ENCODE measurements at regions not wholly inside any gene's neighbourhood (a gene's known extent, or its start where the extent isn't known, plus 50 kb on each side); places are given as distances from the start of the nearest gene placed in this dataset.

DNA sequence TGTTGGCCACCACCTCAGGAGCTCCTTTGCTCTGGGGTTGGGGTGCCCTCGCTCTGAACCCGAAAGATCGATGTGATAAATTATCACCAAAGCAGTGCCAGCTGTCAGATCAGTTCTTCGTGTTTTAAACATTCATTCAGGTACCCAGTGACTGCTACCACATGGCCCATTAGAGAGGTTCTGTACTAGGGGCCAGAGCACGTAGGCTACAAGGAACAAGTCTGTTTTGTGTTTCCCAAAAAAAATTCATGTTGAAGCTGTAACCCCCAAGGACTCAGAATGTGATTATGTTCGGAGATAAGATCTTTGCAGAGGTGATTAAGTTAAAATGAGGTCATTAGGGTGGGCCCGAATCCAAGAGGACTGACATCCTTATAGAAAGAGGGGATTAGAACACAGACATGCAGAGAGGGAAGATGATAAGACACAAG, 526.9 kb downstream of the NPHP4 start:
- WGBS, 3 donors, result 36 to 58% (median 55%) methylated on average over 7 of the region's 7 CpGs
- no peak overlapping the region for H3K27ac ChIP-seq (ENCODE audit: low read depth, low read length)

DNA sequence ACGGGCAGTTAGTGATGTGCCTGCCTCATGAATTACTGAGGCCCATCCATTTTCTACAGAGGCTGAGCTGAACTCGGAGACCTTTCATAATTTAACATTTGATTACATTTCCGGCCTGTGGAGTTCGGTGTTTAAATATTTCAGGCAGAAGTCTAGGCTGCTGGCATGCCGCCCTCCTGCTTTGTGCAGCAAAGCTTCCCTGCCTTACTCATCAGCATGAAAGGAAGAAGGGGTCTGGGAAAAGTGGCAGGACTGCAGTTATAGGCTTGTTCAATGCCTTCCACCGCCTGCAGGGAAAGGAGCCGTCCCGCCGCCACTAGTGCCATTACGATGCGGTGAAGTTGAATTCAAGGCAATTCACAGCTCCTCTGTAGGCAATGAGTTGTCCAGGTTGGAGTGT, 527.9 kb downstream of the NPHP4 start:
- 75 to 81% (median 77%) methylated on average over 11 of the region's 11 CpGs for WGBS, 3 donors
- H3K27ac ChIP-seq (ENCODE audit: low read depth, low read length), result no peak overlapping the region

DNA sequence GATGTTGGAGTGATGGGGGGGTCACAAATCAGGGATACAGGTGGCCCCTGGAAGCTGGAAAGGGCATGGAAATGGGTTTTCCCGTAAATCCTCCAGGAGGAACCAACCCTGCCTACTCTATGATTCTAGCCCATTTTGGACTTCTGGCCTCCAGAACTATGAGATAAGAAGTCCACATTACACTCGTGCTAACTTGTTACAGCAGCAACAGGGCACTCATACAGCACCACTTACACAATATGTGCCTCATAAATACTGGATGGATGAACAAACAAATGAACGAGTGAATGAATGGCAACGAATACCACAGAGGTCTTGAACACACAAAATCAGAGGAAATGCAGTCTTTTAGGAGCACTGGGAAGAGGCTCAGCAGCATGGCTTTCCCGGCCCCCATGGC, 531.3 kb downstream of the NPHP4 start:
- WGBS, 3 donors, result 85 to 88% (median 87%) methylated on average over 5 of the region's 5 CpGs

DNA sequence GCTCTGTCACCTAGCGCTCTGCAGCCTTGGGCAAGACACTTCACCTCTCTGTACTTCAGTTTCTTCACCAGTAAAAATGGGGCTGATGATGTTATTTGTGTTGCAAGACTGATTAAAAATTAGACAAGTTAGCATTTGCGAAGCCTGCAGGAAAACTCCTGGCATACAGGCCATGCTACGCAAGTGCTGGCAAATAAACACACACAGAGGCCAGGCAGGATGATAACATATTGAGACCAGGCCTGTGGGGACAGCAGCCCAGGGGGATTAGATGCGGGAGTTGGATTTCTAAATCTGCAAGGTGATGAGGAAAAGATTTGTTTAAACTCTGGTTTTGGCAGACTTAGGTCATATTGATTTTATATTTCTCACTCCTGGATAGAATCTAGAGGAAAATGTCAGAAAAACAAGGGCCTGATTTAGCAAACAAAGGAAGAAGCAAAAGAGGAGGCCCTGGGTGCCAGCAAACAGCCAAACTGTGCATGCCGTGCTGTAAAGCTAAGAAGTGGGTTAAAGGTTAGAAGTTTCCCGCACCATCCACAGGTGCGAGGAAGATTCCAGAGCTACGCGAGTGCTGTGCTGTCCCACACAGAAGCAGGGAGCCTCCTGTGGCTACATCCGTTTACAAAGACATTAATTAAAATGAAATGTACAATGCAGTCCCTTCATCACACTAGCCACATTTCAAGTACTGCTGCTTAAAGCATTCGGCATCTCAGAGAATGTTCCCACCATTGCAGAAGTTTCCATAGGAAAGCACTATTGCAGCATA, 532.2 kb downstream of the NPHP4 start:
- 36 to 76% (median 71%) methylated on average over 11 of the region's 11 CpGs for WGBS, 3 donors
- no peak overlapping the region for H3K27ac ChIP-seq (ENCODE audit: low read depth, low read length)

More for the DNA sequence above, 531.3 kb downstream of the NPHP4 start:
- H3K27ac ChIP-seq (ENCODE audit: low read depth, low read length), result no peak overlapping the region

DNA sequence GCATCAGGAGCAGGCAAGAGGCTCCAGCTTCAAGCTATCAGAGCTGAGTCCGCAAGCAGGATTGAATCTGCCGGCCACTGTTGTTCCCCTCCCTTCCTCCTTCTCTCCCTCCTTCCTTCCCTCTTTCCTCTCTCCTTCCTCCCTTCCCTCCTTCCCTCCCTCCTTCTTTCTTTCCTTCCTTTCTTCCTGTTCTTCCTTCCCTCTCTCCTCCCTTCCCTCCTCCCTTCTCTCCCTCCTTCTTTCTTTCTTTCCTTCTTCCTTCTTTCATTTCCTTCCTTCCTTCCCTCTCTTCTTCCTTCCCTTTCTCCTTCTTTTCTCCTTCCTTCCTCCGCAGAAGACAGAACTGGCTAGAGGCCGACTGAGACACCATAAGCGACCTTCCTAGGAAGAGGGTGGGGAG, 534.0 kb downstream of the NPHP4 start:
- H3K27ac ChIP-seq (ENCODE audit: low read depth, low read length), result no peak overlapping the region
- 69 to 75% (median 75%) methylated on average over 5 of the region's 5 CpGs for WGBS, 3 donors

DNA sequence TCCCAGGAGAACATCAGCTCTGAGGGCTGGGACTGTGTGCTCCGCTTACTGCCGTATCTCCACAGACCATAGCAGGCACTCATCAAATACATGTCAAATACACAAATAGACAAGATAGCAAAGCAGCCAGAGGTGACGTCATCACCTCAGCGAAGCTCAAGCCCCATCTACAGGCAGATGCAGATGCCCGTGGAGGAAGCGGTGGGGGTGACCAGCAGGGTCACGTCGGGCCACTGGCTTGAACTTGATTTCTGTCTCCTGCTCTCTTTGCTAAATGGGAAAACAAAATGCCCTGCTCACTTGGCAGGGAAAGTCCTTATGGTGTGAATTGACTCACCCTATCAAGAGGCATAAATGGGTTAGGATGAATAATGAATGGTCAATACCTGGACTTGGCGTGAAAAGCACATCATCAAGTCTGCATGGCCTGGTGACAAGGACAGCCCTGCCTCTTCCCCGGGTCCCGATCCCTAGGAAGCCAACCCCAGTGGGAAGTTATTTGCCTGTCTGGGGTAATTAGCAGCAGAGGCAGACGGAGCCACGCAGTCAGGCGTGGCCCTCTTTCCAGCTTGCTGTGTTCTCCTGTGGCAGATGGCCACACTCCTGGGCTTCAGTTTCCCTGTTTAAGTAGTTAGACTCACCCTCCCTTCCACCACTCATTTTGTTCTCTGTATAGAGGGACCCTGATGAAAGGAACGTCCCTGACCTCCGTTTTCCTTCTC, 536.0 kb downstream of the NPHP4 start:
- no peak overlapping the region for H3K27ac ChIP-seq (ENCODE audit: low read depth, low read length)
- WGBS, 3 donors, result 20 to 56% (median 53%) methylated on average over 16 of the region's 16 CpGs

DNA sequence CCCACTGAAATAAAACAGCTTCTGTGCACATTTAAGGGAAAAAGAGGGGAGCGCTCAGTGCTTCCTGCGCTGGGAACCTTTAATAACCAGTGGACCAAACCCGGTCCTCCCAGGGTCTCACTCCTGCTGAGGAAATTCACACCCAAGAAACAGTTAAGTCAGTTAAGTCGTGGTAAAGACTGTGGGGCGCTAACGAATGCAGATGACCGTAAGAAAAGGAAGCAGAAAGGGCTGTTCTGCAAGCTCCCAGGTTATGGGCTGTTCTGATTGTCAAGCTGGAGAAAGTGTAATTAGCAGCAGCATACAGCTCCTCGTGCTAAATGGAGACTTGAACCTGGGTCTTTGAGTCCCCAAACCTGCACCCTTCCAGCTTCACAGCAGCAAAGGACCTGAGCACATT, 536.6 kb downstream of the NPHP4 start:
- 27 to 33% (median 31%) methylated on average over 8 of the region's 8 CpGs for WGBS, 3 donors
- H3K27ac ChIP-seq (ENCODE audit: low read depth, low read length), result no peak overlapping the region

DNA sequence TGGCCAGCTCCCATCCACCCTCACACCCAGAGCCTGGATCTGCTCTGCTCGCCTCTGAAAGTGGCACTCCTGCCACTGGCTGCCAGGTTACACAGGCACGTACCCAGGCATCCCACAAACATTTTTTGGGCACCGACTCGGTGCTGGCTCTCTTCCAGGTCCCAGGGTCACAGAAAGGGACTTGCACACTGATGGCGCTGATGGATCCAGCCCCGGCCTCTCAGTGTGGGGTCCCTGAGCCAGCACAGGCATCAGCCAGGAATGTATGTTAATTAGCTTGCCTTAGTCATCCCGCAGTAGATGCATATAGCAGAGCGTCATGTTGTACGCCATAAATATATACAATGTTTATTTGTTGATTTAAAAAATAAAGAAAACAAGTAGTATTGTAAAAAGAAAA, 537.2 kb downstream of the NPHP4 start:
- WGBS, 3 donors, result 40 to 61% (median 58%) methylated on average over 9 of the region's 9 CpGs
- no peak overlapping the region for H3K27ac ChIP-seq (ENCODE audit: low read depth, low read length)

DNA sequence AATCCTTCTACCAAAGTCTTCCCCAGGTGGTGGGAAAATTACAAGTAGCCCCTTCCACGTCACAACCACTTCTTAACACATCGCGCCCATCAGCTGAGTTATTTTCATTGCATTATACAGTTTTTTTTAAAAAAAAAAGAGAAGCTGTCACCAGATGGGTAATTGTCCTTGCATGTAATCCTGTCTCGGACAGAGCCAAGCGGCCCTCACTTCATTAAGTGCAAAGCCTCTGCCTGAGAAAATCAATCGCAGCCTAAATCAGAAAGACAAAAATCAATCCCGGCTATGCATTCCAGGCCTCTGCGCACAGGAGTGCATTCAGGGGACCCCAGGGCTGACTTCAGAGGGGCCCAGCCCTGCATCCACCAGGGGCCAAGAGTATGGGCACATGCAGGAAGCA, 538.9 kb downstream of the NPHP4 start:
- WGBS, 3 donors, result 58 to 84% (median 80%) methylated on average over 8 of the region's 8 CpGs
- no peak overlapping the region for H3K27ac ChIP-seq (ENCODE audit: low read depth, low read length)

DNA sequence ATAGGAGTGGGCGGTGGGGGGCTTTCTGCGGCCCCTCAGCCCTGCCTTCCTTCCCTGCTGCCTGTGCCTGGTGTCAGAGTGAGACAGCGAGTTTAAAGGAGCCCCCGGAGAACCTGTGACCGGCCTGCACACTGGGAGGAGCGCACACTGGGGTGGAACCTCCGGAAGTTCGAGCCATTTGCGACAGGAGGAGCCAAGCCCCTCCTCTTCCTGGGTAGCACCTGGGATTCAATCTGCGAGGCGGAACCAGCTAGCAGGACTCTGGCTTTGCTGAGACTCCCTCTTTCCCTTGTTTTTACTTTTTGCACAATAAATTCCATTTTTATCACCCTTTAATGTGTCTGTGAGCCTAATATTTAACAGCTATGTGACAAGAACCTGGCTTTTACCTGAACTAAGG, 540.6 kb downstream of the NPHP4 start:
- no peak overlapping the region for H3K27ac ChIP-seq (ENCODE audit: low read depth, low read length)
- WGBS, 3 donors, result 60 to 63% (median 61%) methylated on average over 11 of the region's 11 CpGs

DNA sequence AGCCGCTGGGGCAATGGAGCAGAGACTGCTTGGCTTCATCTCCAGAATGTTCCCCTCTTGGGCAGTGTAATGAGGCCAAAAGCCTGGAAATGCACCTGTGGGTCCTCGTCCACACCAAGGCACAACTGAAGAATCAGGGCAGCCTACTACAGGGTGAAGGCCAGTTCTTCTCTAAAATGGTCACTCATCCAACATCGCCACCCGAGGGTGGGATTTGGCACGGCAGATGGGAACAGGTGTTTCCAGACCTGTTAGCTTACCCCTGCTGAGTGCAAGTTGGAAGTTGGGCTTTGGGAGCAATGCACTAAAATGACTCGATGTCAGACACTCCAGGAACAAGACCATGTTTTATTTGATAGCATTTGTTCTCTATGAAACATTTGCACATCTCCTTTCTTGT, 543.7 kb downstream of the NPHP4 start:
- no peak overlapping the region for H3K27ac ChIP-seq (ENCODE audit: low read depth, low read length)
- WGBS, 3 donors, result 61 to 74% (median 71%) methylated on average over 6 of the region's 6 CpGs

DNA sequence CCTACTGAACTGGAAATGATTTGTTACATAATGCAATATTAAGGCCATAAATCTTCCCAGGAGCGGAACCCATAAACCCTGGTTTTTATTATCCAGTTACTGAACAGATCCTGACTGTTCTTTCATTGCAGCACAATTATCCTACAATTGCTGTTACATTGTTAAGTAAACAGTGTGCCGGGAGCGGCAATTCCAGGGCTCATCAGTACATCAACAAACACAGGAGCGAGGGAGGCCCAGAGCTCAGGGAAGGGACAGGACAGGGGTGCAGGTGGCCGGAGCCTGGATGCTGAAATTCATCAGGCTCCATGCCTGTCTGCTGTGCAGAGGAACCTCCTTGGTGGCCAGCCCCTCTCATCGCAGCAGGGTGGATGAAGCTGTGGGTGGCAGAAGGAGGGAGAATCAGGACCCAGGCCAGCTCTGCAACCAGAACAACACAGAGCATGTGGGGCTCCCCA, 544.7 kb downstream of the NPHP4 start:
- 39 to 55% (median 39%) methylated on average over 6 of the region's 6 CpGs for WGBS, 3 donors
- no peak overlapping the region for H3K27ac ChIP-seq (ENCODE audit: low read depth, low read length)

DNA sequence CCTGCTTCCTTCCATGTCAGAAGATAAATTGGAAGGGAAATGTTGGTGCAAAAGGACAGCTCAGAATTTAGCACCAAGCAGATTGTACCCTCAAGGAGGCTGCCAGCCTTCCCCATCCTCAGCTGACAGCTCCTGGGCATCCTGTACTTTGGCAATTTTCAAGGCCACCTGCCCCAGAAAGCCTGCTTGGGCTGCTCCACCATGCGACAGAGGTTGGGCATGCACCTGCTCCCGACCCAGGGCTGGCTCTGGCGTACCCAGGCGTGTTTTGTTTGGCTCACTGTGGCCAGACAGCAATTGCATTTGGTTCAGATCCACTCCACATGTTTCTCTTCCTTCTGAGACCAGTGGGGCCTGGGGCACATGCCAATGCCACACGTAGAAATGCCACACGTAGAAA, 547.8 kb downstream of the NPHP4 start:
- no peak overlapping the region for H3K27ac ChIP-seq (ENCODE audit: low read depth, low read length)
- WGBS, 3 donors, result 60 to 81% (median 78%) methylated on average over 6 of the region's 6 CpGs

DNA sequence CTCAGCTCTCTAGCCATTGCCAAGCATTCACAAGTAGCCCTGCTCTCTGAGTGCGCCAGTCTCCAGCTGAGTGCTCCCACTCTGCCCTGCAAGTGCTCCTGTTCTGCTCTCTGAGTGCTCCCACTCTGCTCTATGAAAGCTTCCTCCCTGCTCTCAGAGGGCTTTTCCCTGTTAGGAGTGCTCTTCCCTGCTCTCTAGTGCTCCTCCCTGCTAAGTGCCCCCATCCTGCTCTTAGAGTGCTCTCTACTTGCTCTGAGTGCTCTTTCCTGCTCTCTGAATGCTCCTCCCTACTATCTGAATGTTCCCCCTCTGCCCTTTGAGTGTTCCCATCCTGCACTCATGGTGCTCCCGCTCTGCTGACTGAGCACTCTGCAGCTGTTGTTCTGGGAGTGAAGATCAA, 555.4 kb downstream of the NPHP4 start:
- 84 to 87% (median 85%) methylated on average over 2 of the region's 2 CpGs for WGBS, 3 donors
- H3K27ac ChIP-seq (ENCODE audit: low read depth, low read length), result no peak overlapping the region

DNA sequence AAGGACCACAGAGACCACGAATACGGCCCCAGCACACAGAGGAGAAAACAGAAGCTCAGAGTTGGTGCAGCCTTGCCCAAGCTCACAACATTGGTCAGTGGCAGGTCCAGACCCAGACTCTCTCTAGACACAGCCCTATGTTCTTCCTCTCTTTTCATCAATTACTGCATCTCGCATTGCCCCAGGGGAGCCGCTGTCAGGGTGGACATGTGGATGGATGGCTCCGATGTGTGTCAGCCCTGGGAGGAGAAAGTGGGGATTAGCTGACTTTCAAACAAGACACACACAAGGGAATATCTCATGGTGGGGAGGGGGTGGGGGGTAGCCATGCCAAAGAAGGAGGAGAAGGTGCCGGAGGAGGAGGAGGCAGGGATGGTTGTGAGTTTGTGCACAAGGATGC, 556.8 kb downstream of the NPHP4 start:
- H3K27ac ChIP-seq (ENCODE audit: low read depth, low read length), result no peak overlapping the region
- WGBS, 3 donors, result 81 to 89% (median 85%) methylated on average over 6 of the region's 6 CpGs

DNA sequence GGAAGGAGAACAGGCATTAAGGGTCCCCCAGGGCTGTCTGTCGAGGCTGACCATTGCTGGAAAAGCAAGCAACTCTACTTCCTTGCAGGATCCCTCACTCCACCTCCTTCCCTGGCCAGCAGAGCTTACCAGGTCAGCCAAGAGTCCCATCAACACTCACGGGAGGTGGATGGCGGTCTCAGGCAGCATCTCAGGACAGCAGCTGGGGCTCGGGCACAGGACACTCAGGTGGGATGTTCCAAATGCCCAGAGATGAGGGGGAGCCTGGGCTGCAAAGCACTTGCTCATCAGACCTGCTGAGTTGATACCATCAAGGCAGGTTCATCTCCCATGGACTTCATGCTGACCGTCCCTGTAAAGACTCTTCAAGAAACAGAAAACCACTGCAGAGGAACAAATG, 559.8 kb downstream of the NPHP4 start:
- 64 to 73% (median 71%) methylated on average over 5 of the region's 5 CpGs for WGBS, 3 donors
- H3K27ac ChIP-seq (ENCODE audit: low read depth, low read length), result no peak overlapping the region

DNA sequence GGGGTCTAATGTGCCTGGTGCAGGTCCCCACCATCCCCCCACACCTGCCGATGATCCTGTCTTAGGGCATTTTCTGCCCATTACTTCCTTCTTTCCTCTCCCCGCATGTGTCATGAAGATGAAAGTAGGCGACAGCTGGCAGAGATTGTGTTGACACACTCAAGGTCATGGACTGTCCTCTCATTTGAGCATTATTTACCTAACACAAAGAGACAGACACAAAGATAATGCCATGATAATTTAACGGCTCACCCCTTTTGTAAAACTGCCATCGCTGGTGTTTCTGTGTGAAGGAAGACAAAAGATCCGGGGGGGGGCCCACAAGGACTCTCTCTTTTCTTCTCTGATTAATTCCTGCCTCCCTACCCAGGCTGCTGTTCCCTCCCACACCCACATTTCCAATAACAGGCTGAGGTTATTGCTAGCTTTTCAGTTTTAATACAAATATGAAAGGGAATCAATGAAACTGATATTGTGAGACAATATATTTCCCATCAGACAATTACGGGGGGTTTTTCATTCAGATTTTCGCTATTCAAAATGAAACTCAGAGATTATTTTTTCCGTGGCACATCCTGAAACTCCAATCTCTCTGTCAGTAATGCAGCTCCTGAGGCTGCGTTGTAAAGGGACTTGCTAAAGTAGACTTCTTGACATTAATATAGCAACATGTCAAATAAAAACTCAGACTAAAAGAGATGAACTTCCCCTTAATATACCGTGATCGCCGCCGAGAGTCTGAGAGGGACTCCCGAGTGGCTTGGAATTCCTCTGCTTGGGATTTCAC, 561.1 kb downstream of the NPHP4 start:
- H3K27ac ChIP-seq (ENCODE audit: low read depth, low read length), result no peak overlapping the region
- WGBS, 3 donors, result 42 to 56% (median 52%) methylated on average over 15 of the region's 15 CpGs

DNA sequence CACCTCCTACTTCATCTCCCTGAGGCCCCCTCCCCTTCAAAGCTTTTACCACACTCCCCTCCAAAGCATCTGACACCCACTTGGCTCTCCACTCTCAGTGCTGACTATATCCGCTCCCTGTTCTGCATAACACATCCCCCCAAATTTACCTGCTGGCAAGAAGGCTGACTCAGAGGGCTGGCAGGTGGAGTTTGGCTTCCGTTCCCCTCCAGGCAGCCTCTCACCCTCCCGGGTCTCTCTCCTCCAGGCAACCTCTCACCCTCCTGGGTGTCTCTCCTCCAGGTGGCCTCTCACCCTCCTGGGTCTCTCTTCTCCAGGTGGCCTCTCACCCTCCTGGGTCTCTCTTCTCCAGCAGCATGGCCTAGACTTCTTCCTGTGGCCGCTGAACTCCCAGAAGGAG, 562.1 kb downstream of the NPHP4 start:
- H3K27ac ChIP-seq (ENCODE audit: low read depth, low read length), result no peak overlapping the region
- WGBS, 3 donors, result 70 to 75% (median 71%) methylated on average over 4 of the region's 4 CpGs

DNA sequence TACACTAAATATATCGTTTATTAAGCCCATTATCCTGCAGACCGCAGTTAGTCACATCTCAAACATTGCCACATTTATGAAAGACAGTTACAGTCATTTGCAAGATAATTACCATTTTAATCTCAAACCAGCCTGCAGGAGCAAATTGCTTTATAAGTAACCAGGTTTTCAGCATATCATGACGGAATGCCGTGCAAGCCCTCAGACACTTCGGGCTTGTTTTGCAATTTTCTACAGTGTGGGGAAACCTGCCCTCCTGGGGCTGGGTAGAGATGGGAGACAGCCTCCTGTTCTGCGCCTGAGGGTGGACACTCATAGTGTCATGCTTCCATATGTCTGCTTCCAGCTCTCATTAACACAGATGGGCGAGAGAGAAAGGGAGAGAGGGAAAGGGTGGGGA, 563.9 kb downstream of the NPHP4 start:
- no peak overlapping the region for H3K27ac ChIP-seq (ENCODE audit: low read depth, low read length)
- WGBS, 3 donors, result 32 to 78% (median 69%) methylated on average over 7 of the region's 7 CpGs
